ENCODE measurements at regions not wholly inside any gene's neighbourhood (a gene's known extent, or its start where the extent isn't known, plus 50 kb on each side); places are given as distances from the start of the nearest gene placed in this dataset.
"Not testable (repeated sequence)": the region's sequence is repeated elsewhere in the genome, so short reads cannot be mapped to it uniquely, and the experiment has no call there.

- not testable (repeated sequence) for H3K4me3 ChIP-seq (ENCODE audit: low read length); H2AFZ ChIP-seq (ENCODE audit: low read depth, low read length); H3K4me1 ChIP-seq (ENCODE audit: insufficient read depth, low read length); H3K36me3 ChIP-seq (ENCODE audit: insufficient read depth, low read length); H3K9me3 ChIP-seq (ENCODE audit: low read length); H3K27me3 ChIP-seq (ENCODE audit: insufficient read depth, low read length)
Observed at GRCh38 chr9:42300124-42300523, 116.7 kb downstream of the SPATA31A6 start.

GRCh38 chr9:42306625-42307024, 123.2 kb downstream of the SPATA31A6 start:
- not testable (repeated sequence) for H3K4me3 ChIP-seq (ENCODE audit: low read length); H3K27me3 ChIP-seq (ENCODE audit: insufficient read depth, low read length)

GRCh38 chr9:42307449-42307848, 124.0 kb downstream of the SPATA31A6 start:
- not testable (repeated sequence) for H3K36me3 ChIP-seq (ENCODE audit: insufficient read depth, low read length); H3K9me3 ChIP-seq (ENCODE audit: low read length); H3K4me1 ChIP-seq (ENCODE audit: insufficient read depth, low read length); H3K4me3 ChIP-seq (ENCODE audit: low read length); H3K27me3 ChIP-seq (ENCODE audit: insufficient read depth, low read length); H2AFZ ChIP-seq (ENCODE audit: low read depth, low read length)

More at GRCh38 chr9:42306625-42307024, 123.2 kb downstream of the SPATA31A6 start:
- H3K4me1 ChIP-seq (ENCODE audit: insufficient read depth, low read length); H3K9me3 ChIP-seq (ENCODE audit: low read length); H3K36me3 ChIP-seq (ENCODE audit: insufficient read depth, low read length); H2AFZ ChIP-seq (ENCODE audit: low read depth, low read length): not testable (repeated sequence)

GRCh38 chr9:42310972-42311371, 127.5 kb downstream of the SPATA31A6 start:
- not testable (repeated sequence) for H3K9me3 ChIP-seq (ENCODE audit: low read length); H3K27me3 ChIP-seq (ENCODE audit: insufficient read depth, low read length); H3K36me3 ChIP-seq (ENCODE audit: insufficient read depth, low read length); H3K4me1 ChIP-seq (ENCODE audit: insufficient read depth, low read length); H2AFZ ChIP-seq (ENCODE audit: low read depth, low read length); H3K4me3 ChIP-seq (ENCODE audit: low read length)

GRCh38 chr9:42316026-42316425, 132.6 kb downstream of the SPATA31A6 start:
- not testable (repeated sequence) for H3K9me3 ChIP-seq (ENCODE audit: low read length); H3K36me3 ChIP-seq (ENCODE audit: insufficient read depth, low read length); H3K4me3 ChIP-seq (ENCODE audit: low read length); H3K4me1 ChIP-seq (ENCODE audit: insufficient read depth, low read length); H2AFZ ChIP-seq (ENCODE audit: low read depth, low read length); H3K27me3 ChIP-seq (ENCODE audit: insufficient read depth, low read length)

GRCh38 chr9:42317677-42318076, 134.2 kb downstream of the SPATA31A6 start:
- not testable (repeated sequence) for H3K4me3 ChIP-seq (ENCODE audit: low read length); H2AFZ ChIP-seq (ENCODE audit: low read depth, low read length); H3K36me3 ChIP-seq (ENCODE audit: insufficient read depth, low read length); H3K4me1 ChIP-seq (ENCODE audit: insufficient read depth, low read length); H3K9me3 ChIP-seq (ENCODE audit: low read length); H3K27me3 ChIP-seq (ENCODE audit: insufficient read depth, low read length)

- H3K9me3 ChIP-seq (ENCODE audit: low read length); H3K4me3 ChIP-seq (ENCODE audit: low read length); H3K4me1 ChIP-seq (ENCODE audit: insufficient read depth, low read length); H3K36me3 ChIP-seq (ENCODE audit: insufficient read depth, low read length); H2AFZ ChIP-seq (ENCODE audit: low read depth, low read length); H3K27me3 ChIP-seq (ENCODE audit: insufficient read depth, low read length): not testable (repeated sequence)
Observed at GRCh38 chr9:42323084-42323809, 139.8 kb downstream of the SPATA31A6 start.

GRCh38 chr9:42325142-42325541, 141.7 kb downstream of the SPATA31A6 start:
- not testable (repeated sequence) for H3K4me3 ChIP-seq (ENCODE audit: low read length); H2AFZ ChIP-seq (ENCODE audit: low read depth, low read length); H3K27me3 ChIP-seq (ENCODE audit: insufficient read depth, low read length); H3K4me1 ChIP-seq (ENCODE audit: insufficient read depth, low read length); H3K9me3 ChIP-seq (ENCODE audit: low read length); H3K36me3 ChIP-seq (ENCODE audit: insufficient read depth, low read length)

- H3K4me3 ChIP-seq (ENCODE audit: low read length); H3K36me3 ChIP-seq (ENCODE audit: insufficient read depth, low read length); H3K4me1 ChIP-seq (ENCODE audit: insufficient read depth, low read length); H3K27me3 ChIP-seq (ENCODE audit: insufficient read depth, low read length); H3K9me3 ChIP-seq (ENCODE audit: low read length); H2AFZ ChIP-seq (ENCODE audit: low read depth, low read length): not testable (repeated sequence)
Observed at GRCh38 chr9:42325561-42325960, 142.1 kb downstream of the SPATA31A6 start.

- not testable (repeated sequence) for H3K36me3 ChIP-seq (ENCODE audit: insufficient read depth, low read length); H3K27me3 ChIP-seq (ENCODE audit: insufficient read depth, low read length); H2AFZ ChIP-seq (ENCODE audit: low read depth, low read length)
Observed at GRCh38 chr9:42326482-42326881, 143.0 kb downstream of the SPATA31A6 start.

GRCh38 chr9:42335342-42335741, 151.9 kb downstream of the SPATA31A6 start:
- H3K9me3 ChIP-seq (ENCODE audit: low read length); H3K4me3 ChIP-seq (ENCODE audit: low read length); H3K36me3 ChIP-seq (ENCODE audit: insufficient read depth, low read length); H3K4me1 ChIP-seq (ENCODE audit: insufficient read depth, low read length); H2AFZ ChIP-seq (ENCODE audit: low read depth, low read length); H3K27me3 ChIP-seq (ENCODE audit: insufficient read depth, low read length): not testable (repeated sequence)

More at GRCh38 chr9:42326482-42326881, 143.0 kb downstream of the SPATA31A6 start:
- not testable (repeated sequence) for H3K4me1 ChIP-seq (ENCODE audit: insufficient read depth, low read length); H3K4me3 ChIP-seq (ENCODE audit: low read length); H3K9me3 ChIP-seq (ENCODE audit: low read length)

- not testable (repeated sequence) for H3K36me3 ChIP-seq (ENCODE audit: insufficient read depth, low read length); H3K27me3 ChIP-seq (ENCODE audit: insufficient read depth, low read length); H2AFZ ChIP-seq (ENCODE audit: low read depth, low read length); H3K4me1 ChIP-seq (ENCODE audit: insufficient read depth, low read length); H3K9me3 ChIP-seq (ENCODE audit: low read length); H3K4me3 ChIP-seq (ENCODE audit: low read length)
Observed at GRCh38 chr9:42335984-42336657, 152.7 kb downstream of the SPATA31A6 start.

- not testable (repeated sequence) for H2AFZ ChIP-seq (ENCODE audit: low read depth, low read length); H3K36me3 ChIP-seq (ENCODE audit: insufficient read depth, low read length); H3K4me1 ChIP-seq (ENCODE audit: insufficient read depth, low read length); H3K27me3 ChIP-seq (ENCODE audit: insufficient read depth, low read length); H3K9me3 ChIP-seq (ENCODE audit: low read length); H3K4me3 ChIP-seq (ENCODE audit: low read length)
Observed at GRCh38 chr9:42338275-42338674, 154.8 kb downstream of the SPATA31A6 start.

Data from neuron (in vitro differentiated cells).